Activated CD4-positive, alpha-beta T cell treated with anti-CD3 and anti-CD28 coated beads for 36 hours (primary cell): ENCODE measurements at regions not wholly inside any gene's neighbourhood (a gene's known extent, or its start where the extent isn't known, plus 50 kb on each side); places are given as distances from the start of the nearest gene placed in this dataset.
A peak's percentile ranks its signal among the peaks of the same experiment; 100 is the strongest.
"Not testable (repeated sequence)": the region's sequence is repeated elsewhere in the genome, so short reads cannot be mapped to it uniquely, and the experiment has no call there.

ENCODE experiments used
- ATAC-seq: fragments of 200-7000 bp; cut with Tn5 transposase; one replicate; pipeline ENCODE4 v1.10.0; 2021; ENCODE audit warnings: mild to moderate bottlenecking, moderate library complexity
- CTCF ChIA-PET: fragments of 350-600 bp; sonication (Branson Sonifier 250); formaldehyde crosslinking; loops from one replicate; lab custom pipeline; 2021; ENCODE audit warnings: antibody characterized with exemption; lab: Charles Lee
- POLR2A ChIA-PET: fragments of 350-600 bp; sonication (Branson Sonifier 250); formaldehyde crosslinking; loops from one replicate; lab custom pipeline; 2021; ENCODE audit warnings: antibody characterized with exemption, inconsistent platforms; lab: Charles Lee
- DNase-seq: peaks from one replicate; pipeline ENCODE4 v3.0.0-alpha.2; 2020
- H3K27ac Mint-ChIP-seq: one replicate; pipeline ENCODE4 v1.8.0; 2021; ENCODE audit warnings: mixed read lengths
- H3K27me3 Mint-ChIP-seq: one replicate; pipeline ENCODE4 v1.8.0; 2021; ENCODE audit warnings: mixed read lengths
- H3K36me3 Mint-ChIP-seq: one replicate; pipeline ENCODE4 v1.8.0; 2021; ENCODE audit warnings: low read depth, mixed read lengths
- H3K4me1 Mint-ChIP-seq: one replicate; pipeline ENCODE4 v1.8.0; 2021; ENCODE audit warnings: mixed read lengths
- H3K4me3 Mint-ChIP-seq: one replicate; pipeline ENCODE4 v1.8.0; 2021; ENCODE audit warnings: mild to moderate bottlenecking, moderate library complexity, mixed read lengths
- H3K9me3 Mint-ChIP-seq: one replicate; pipeline ENCODE4 v1.8.0; 2021; ENCODE audit warnings: low read depth, mixed read lengths
- intact Hi-C, 2 experiments: fragments of 100-400 bp; cut with DNase I in 1 of 2; cut with micrococcal nuclease in 1 of 2; formaldehyde crosslinking; loops; one replicate each; pipeline versions ENCODE4 v1.14.2 to v1.15.1; 2022 to 2024; cut with DNase I, micrococcal nuclease

DNA sequence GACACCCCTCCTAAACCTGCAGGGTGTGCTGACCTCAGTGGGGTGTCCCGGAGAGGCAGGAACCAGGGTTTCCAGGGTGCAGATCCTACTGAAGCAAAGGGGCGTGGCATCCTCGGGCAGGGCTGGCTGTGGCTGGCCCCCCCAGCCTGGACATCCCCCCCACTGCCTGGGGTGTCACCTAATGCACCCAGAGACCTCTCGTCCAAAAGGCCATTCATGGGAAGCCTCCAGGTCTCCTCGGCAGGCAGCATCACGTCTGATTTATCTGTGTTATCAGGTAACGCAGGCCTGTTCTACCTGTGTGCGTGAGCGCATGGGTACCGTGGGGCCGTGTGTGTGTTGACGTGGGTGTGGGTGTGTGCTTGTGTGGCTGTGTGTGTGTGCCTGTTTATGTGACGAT, 210.0 kb downstream of the SHOX start:
- no peaks in the 10 kb centered on the region for H3K4me1 Mint-ChIP-seq
- CTCF ChIA-PET, result no interaction called here
- POLR2A ChIA-PET, result no interaction called here
- ATAC-seq, result no peak
- intact Hi-C loops, result no loop called here
- H3K9me3 Mint-ChIP-seq, result peaks cover 6% of the 10 kb centered on the region
- no peaks in the 10 kb centered on the region for H3K27me3 Mint-ChIP-seq
- no peak overlapping the region for H3K27ac Mint-ChIP-seq
- no peaks in the 10 kb centered on the region for H3K36me3 Mint-ChIP-seq
- no peak for DNase-seq
- H3K4me3 Mint-ChIP-seq, result no peak overlapping the region

DNA sequence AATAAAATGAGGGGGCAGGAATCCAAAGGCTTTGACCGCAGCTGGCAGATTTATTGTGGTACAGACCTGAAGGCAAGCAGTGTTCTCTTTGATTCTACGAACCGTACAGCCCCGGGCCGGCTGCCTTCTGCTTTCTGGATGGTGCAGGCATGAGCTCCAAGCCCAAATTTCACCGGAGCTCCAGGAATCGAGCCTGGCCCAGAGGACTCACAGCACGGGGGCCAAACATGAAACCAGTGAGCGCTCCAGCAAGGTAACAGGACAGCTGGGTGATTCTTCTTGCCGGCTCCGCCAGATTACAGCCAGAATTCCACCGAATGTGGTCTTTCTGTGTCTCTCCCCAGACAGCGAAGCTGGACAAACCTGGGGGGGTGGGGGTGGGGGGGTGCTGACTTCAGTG, 208.1 kb downstream of the SHOX start:
- H3K36me3 Mint-ChIP-seq, H3K27ac Mint-ChIP-seq, H3K4me3 Mint-ChIP-seq, CTCF ChIA-PET, H3K9me3 Mint-ChIP-seq, POLR2A ChIA-PET, ATAC-seq, H3K27me3 Mint-ChIP-seq, intact Hi-C loops, DNase-seq, H3K4me1 Mint-ChIP-seq: not testable (repeated sequence)

DNA sequence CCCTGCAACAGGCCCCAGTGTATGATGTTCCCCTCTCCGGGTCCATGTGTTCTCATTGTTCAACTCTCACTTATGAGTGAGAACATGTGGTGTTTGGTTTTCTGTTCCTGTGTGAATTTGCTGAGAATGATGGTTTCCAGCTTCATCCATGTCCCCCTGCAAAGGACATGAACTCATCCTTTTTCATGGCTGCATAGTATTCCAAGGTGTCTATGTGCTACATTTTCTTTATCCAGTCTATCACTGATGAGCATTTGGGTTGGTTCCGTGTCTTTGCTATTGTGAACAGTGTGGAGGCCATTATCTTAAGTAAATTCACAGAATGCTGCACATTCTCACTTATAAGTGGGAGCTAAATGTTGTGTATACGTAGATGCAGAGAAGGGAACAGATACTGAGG, 205.3 kb downstream of the SHOX start:
- intact Hi-C loops, H3K4me1 Mint-ChIP-seq, DNase-seq, H3K27ac Mint-ChIP-seq, CTCF ChIA-PET, ATAC-seq, POLR2A ChIA-PET, H3K4me3 Mint-ChIP-seq, H3K27me3 Mint-ChIP-seq, H3K36me3 Mint-ChIP-seq, H3K9me3 Mint-ChIP-seq: not testable (repeated sequence)

DNA sequence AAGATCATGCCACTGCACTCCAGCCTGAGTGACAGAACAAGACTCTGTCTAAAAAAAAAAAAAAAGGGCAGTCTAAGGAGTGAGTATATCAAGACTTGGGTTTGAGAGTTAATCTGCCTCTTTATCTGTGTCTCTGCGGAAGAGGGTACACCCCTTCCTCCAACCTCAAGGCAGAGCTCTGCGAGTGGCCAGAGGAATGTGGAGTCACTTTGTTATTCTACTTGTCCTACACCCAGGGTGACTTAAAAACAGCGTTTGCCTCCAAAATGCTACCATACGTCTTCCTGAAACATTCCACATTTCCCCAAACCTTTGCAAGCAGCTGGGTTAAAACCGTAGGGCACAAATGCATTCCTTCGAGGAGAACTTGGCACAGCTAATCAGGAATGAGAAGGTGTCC, 199.9 kb downstream of the SHOX start:
- ChIA-PET POLR2A (no interaction called here), CTCF (no interaction called here)
- Mint-ChIP-seq H3K27me3 (no peaks in the 10 kb centered on the region), H3K36me3 (no peaks in the 10 kb centered on the region), H3K9me3 (peaks cover 4% of the 10 kb centered on the region), H3K4me1 (no peaks in the 10 kb centered on the region), H3K27ac (no peak overlapping the region), H3K4me3 (no peak overlapping the region)
- DNase-seq (no peak), ATAC-seq (no peak)
- intact Hi-C loops, result no loop called here

DNA sequence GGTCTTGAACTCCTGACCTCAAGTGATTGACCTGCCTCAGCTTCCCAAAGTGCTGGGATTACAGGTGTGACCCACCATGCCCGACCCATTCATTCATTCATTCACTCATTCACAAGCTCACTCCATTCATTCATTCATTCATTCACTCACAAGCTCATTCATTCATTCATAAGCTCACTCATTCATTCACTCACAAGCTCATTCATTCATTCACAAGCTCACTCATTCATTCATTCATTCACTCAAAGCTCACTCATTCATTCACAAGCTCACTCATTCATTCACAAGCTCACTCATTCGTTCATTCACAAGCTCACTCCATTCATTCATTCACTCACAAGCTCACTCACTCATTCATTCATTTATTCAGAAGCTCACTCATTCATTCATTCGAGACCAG, 198.6 kb downstream of the SHOX start:
- Mint-ChIP-seq H3K36me3 (no peaks in the 10 kb centered on the region), H3K27me3 (no peaks in the 10 kb centered on the region), H3K9me3 (peaks cover 4% of the 10 kb centered on the region), H3K27ac (no peak overlapping the region), H3K4me1 (no peaks in the 10 kb centered on the region), H3K4me3 (no peak overlapping the region)
- ChIA-PET CTCF (no interaction called here), POLR2A (no interaction called here)
- intact Hi-C loops, result no loop called here
- no peak for ATAC-seq
- DNase-seq, result no peak

DNA sequence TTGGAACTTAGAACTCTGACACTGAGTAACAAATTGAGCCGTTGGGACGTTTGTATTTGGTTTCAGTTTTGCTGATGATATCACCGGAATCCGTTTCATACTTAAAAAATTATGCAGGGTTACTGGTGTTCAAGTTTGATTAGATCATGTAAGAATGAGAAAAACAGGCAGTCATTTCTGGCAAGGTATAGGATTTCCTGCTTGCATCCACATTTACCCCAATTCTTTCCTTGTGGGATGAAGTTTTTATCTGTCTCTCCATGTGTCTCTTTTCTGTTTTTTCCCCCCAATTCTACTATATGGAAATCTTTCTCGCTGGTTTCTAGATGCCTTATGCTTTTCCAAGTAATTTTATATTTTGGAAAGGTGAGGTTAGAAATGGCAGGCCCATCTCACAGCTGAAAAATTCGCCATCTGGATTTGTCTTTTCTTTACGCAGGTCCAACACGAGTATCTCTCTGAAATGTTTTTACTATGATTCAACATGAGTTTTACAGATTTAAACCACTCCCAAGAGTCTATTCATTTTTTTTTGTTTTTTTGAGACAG, 197.9 kb downstream of the SHOX start:
- no peaks in the 10 kb centered on the region for H3K27me3 Mint-ChIP-seq
- ATAC-seq (peak; percentile 39), DNase-seq (no peak)
- no peaks in the 10 kb centered on the region for H3K4me1 Mint-ChIP-seq
- no peak overlapping the region for H3K4me3 Mint-ChIP-seq
- H3K36me3 Mint-ChIP-seq, result no peaks in the 10 kb centered on the region
- intact Hi-C loops, result no loop called here
- H3K9me3 Mint-ChIP-seq, result peaks cover 4% of the 10 kb centered on the region
- ChIA-PET CTCF (no interaction called here), POLR2A (no interaction called here)
- H3K27ac Mint-ChIP-seq, result no peak overlapping the region

DNA sequence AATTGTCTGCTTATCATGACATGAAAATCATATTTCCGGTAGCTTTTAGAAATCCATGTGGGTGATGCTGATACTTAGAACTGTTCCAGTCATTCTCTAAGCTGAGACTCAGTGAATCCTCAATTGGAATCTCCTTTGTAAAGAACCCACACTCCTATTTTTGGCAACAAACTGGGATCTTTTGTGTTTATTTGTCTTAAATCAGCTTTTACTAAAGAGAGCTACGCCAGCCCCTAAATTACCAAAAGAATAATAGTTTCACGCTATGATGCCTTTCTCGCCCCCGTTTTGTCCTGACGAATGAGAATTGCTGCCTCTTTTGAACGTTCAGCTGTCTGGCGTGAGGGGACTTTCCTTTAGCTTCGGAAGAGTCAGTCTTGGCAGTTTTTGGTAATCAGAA, 195.9 kb downstream of the SHOX start:
- intact Hi-C loops, result no loop called here
- Mint-ChIP-seq H3K27ac (no peak overlapping the region), H3K9me3 (peaks cover 10% of the 10 kb centered on the region), H3K36me3 (no peaks in the 10 kb centered on the region), H3K27me3 (no peaks in the 10 kb centered on the region), H3K4me1 (no peaks in the 10 kb centered on the region), H3K4me3 (no peak overlapping the region)
- POLR2A ChIA-PET, result no interaction called here
- ATAC-seq (no peak), DNase-seq (no peak)
- CTCF ChIA-PET, result no interaction called here

DNA sequence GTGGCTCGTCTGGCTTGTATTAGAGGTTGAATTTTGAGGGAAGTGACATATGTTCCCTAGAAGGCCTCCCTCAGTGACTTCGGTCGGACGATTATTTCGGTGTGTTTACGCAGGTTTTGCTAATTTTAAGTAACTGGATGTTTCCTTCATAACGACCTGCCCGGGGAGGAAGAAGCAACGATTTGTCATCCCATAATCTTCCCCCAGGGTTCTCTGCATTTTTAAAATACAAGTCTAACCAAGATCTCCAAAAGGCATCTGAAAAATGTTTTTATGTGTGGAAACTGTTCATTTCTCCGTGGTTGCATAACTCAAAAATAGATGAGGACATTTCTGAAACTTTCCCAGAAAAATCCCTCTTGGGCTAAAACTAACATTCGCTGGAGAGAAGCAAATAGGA, 195.4 kb downstream of the SHOX start:
- H3K4me3 Mint-ChIP-seq, result no peak overlapping the region
- H3K27ac Mint-ChIP-seq, result no peak overlapping the region
- ChIA-PET POLR2A (no interaction called here), CTCF (no interaction called here)
- DNase-seq, result no peak
- H3K9me3 Mint-ChIP-seq, result peaks cover 11% of the 10 kb centered on the region
- ATAC-seq, result no peak
- no peaks in the 10 kb centered on the region for H3K4me1 Mint-ChIP-seq
- H3K27me3 Mint-ChIP-seq, result no peaks in the 10 kb centered on the region
- H3K36me3 Mint-ChIP-seq, result no peaks in the 10 kb centered on the region
- intact Hi-C loops, result no loop called here

DNA sequence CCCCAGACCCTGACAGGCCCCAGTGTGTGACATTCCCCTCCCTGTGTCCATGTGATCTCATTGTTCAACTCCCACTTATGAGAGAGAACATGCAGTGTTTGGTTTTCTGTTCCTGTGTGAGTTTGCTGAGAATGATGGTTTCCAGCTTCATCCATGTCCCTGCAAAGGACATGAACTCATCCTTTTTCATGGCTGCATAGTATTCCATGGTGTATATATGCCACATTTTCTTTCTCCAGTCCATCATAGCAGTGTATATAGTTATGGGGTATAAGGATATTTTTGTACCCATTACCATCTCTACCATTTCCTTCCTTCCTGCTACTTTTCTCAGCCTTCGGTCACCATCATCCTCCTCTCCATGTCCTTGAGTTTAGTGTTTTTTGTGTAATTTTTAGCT, 192.5 kb downstream of the SHOX start:
- ATAC-seq, H3K9me3 Mint-ChIP-seq, CTCF ChIA-PET, H3K27ac Mint-ChIP-seq, H3K36me3 Mint-ChIP-seq, H3K4me3 Mint-ChIP-seq, DNase-seq, POLR2A ChIA-PET, intact Hi-C loops, H3K27me3 Mint-ChIP-seq, H3K4me1 Mint-ChIP-seq: not testable (repeated sequence)

DNA sequence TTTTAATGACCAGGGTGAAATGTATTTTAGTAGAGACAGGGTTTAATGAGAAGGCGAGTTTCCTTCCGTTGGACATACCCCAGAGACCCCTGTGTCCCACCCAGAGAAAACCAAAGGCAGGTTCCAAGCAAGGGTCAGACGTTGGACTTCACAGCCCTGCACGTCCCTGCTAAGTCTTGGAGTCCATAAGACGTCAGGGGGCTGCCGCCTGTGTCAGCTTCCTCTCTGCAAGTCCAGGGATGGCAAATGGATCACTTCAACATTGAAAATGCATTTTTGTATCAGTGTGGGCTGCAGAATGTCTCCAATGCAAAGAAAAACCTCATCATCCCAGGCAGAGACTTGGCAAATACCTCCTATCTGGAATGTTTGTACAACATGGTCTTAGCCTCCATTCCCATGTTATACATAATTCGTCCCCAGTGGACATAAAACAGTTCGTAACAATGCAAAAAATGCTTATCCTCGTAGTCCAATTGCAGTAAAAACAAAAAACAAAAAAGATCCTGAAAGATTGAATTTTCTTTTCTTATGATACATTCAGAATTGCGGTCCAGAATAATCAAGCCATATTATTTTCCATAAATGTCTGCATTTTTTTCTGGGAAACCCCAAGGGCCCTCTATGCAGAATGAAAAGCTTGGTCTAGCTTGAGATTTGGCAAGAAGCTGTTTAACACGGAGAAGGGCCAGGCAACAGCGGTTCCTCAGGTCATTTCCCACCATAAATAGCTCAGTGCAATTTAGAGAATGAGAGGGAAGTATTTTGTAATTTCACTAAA, 190.9 kb downstream of the SHOX start:
- CTCF ChIA-PET, result no interaction called here
- intact Hi-C loops, result no loop called here

DNA sequence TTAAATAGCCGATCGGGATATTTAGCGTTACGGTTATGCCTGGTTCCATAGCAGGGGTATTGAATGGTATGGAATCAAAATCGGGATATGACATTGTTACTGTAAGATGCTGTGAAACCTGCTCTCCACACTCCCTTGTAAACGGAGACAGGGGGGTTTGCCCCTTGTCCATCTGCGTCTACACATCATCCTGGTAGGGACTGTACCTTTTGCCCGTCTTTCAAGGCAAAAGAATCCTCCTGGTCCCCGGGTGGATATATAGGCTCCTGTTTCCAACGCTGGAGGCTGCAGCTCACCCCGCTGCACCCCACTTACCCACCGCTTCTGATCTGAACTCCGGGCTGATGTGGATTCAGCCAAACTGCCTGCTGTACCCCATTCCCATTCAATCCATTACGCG, 189.1 kb downstream of the SHOX start:
- no peaks in the 10 kb centered on the region for H3K4me1 Mint-ChIP-seq
- ATAC-seq (peak; percentile 30), DNase-seq (no peak)
- H3K27me3 Mint-ChIP-seq, result no peaks in the 10 kb centered on the region
- ChIA-PET POLR2A (no interaction called here), CTCF (no interaction called here)
- intact Hi-C loops, result no loop called here
- no peak overlapping the region for H3K4me3 Mint-ChIP-seq
- H3K27ac Mint-ChIP-seq, result no peak overlapping the region
- H3K9me3 Mint-ChIP-seq, result peaks cover 11% of the 10 kb centered on the region
- no peaks in the 10 kb centered on the region for H3K36me3 Mint-ChIP-seq

More for the DNA sequence above, 190.9 kb downstream of the SHOX start:
- no peaks in the 10 kb centered on the region for H3K27me3 Mint-ChIP-seq
- no peak overlapping the region for H3K4me3 Mint-ChIP-seq
- ATAC-seq (no peak), DNase-seq (no peak)
- peaks cover 7% of the 10 kb centered on the region for H3K9me3 Mint-ChIP-seq
- H3K27ac Mint-ChIP-seq, result no peak overlapping the region
- H3K36me3 Mint-ChIP-seq, result no peaks in the 10 kb centered on the region
- no peaks in the 10 kb centered on the region for H3K4me1 Mint-ChIP-seq
- POLR2A ChIA-PET, result no interaction called here

DNA sequence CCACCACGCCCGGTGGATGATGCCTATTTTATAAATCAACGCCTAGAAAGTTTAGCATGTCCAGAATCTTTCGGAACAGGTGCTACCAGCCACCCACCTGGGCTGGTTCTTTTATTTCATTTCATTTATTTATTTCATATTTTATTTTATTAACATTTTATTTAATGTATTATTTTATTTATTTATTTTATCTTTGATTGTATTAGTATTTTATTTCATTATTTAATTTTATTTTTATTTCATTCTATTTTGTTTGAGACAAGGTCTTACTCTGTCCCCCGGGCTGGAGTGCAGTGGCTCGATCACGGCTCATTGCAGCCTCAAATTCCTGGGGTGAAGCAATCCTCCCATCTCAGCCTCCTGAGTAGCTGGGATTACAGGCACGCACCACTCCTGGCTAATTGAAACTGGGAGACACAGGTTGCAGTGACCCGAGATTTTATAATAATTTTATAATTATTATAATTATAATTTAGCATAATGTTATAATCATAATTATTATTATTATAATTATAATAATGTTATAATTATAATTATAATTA, 187.2 kb downstream of the SHOX start:
- DNase-seq (no peak), ATAC-seq (no peak)
- Mint-ChIP-seq H3K4me1 (no peaks in the 10 kb centered on the region), H3K4me3 (no peak overlapping the region), H3K9me3 (peaks cover 7% of the 10 kb centered on the region), H3K27me3 (no peaks in the 10 kb centered on the region), H3K27ac (no peak overlapping the region), H3K36me3 (no peaks in the 10 kb centered on the region)
- POLR2A ChIA-PET, result no interaction called here
- intact Hi-C loops, result no loop called here
- CTCF ChIA-PET, result no interaction called here
